HepG2 (cell line): ENCODE measurements at regions not wholly inside any gene's neighbourhood (a gene's known extent, or its start where the extent isn't known, plus 50 kb on each side); places are given as distances from the start of the nearest gene placed in this dataset.

Experiments used
- ATAC-seq: fragments of 200-7000 bp; cut with Tn5 transposase; 3 replicates; pipeline ENCODE4 v1.9.1; 2020; ENCODE audit warnings: mild to moderate bottlenecking, moderate library complexity
- BruUV-seq: library from RNA; stranded (reverse); fragments of 400-500 nt; replicated peaks from 2 replicates; lab custom pipeline; 2021; lab: Mats Ljungman, UMichigan
- CTCF ChIA-PET: fragments of 300-600 bp; formaldehyde crosslinking; extraction: SDS; loops from one replicate; lab custom pipeline; 2021; ENCODE audit warnings: low total read pairs, inconsistent platforms, low intra/inter-chr PET ratio; lab: Yijun Ruan, JAX
- POLR2A ChIA-PET: fragments of 350-600 bp; sonication (Branson Sonifier 250); formaldehyde crosslinking; loops from one replicate; lab custom pipeline; 2020; ENCODE audit warnings: antibody characterized with exemption, inconsistent platforms; lab: Yijun Ruan, JAX
- DNase-seq: peaks from one replicate; pipeline ENCODE4 v3.0.0-alpha.2; 2015; ENCODE audit warnings: low spot score
- FAIRE-seq: peaks from 3 replicates; lab custom pipeline; 2011; peaks lifted over from hg19 to GRCh38; lab: Jason Lieb, UNC
- H2AFZ ChIP-seq: one replicate; pipeline ENCODE4 v1.6.1; 2011; ENCODE audit warnings: low read length, inconsistent platforms
- H3K27ac ChIP-seq: fragments of 300-600 bp; 3 replicates; pipeline ENCODE4 v1.8.0; 2011; ENCODE audit warnings: mixed run types, mild to moderate bottlenecking, mixed read lengths, low read length, inconsistent platforms; ENCODE audit not compliant: insufficient read depth; ENCODE audit errors: extremely low read length
- H3K27me3 ChIP-seq, 2 experiments: fragments of 200-600 bp in 1 of 2; 2 replicates in 1 of 2; 3 replicates in 1 of 2; pipeline versions ENCODE4 v1.6.0 to v1.8.0; 2011; ENCODE audit warnings: low read length in 2 of 2, mild to moderate bottlenecking in 2 of 2, moderate library complexity in 2 of 2, inconsistent platforms in 1 of 2; ENCODE audit not compliant: insufficient read depth in 2 of 2, control insufficient read depth in 1 of 2
- H3K36me3 ChIP-seq, 2 experiments: fragments of 200-600 bp in 1 of 2; replicated peaks in 1 of 2; 2 replicates in 1 of 2; 3 replicates in 1 of 2; pipeline versions ENCODE4 v1.5.1 to v1.8.0; 2011; ENCODE audit warnings: low read length in 2 of 2, inconsistent platforms in 1 of 2; ENCODE audit not compliant: insufficient read depth in 2 of 2, control insufficient read depth in 1 of 2
- H3K4me1 ChIP-seq: 2 replicates; pipeline ENCODE4 v1.5.1; 2012; ENCODE audit warnings: low read length, inconsistent platforms; ENCODE audit not compliant: insufficient read depth
- H3K4me2 ChIP-seq: 2 replicates; pipeline ENCODE4 v1.6.0; 2011; ENCODE audit warnings: low read depth, low read length, inconsistent platforms
- H3K4me3 ChIP-seq, 3 experiments: fragments of 200-600 bp in 1 of 3; sonication (generic), shearing (Covaris generic) in 1 of 3; replicated peaks in 1 of 3; 2 replicates each; pipeline ENCODE4 v1.5.1; 2011 to 2016; ENCODE audit warnings: low read length in 3 of 3, inconsistent platforms in 2 of 3, low read depth in 2 of 3, mild to moderate bottlenecking in 2 of 3, control low read depth in 1 of 3, mixed read lengths in 1 of 3; ENCODE audit not compliant: insufficient read depth in 1 of 3
- H3K79me2 ChIP-seq: one replicate; pipeline ENCODE4 v1.6.1; 2011; ENCODE audit warnings: low read length, inconsistent platforms; ENCODE audit not compliant: insufficient read depth
- H3K9ac ChIP-seq: 2 replicates; pipeline ENCODE4 v1.6.0; 2011; ENCODE audit warnings: mild to moderate bottlenecking, low read depth, low read length, inconsistent platforms; ENCODE audit not compliant: insufficient read depth
- H3K9me3 ChIP-seq: 2 replicates; pipeline ENCODE4 v1.5.1; 2012; ENCODE audit warnings: mild to moderate bottlenecking, low read length
- H4K20me1 ChIP-seq: 2 replicates; pipeline ENCODE4 v1.6.0; 2011; ENCODE audit warnings: inconsistent platforms, mild to moderate bottlenecking, low read length, moderate library complexity; ENCODE audit not compliant: insufficient read depth
- AHR ChIP-seq: IDR thresholded peaks from 2 replicates; pipeline ENCODE4 v1.6.1; 2018; ENCODE audit warnings: missing genetic modification reagents, missing compliant biosample characterization
- ISX ChIP-seq: sonication (generic); formaldehyde crosslinking; conservative IDR thresholded peaks from 2 replicates; pipeline ENCODE4 v1.5.0; 2020; ENCODE audit warnings: missing genetic modification reagents
- SAP130 ChIP-seq: IDR thresholded peaks from 2 replicates; pipeline ENCODE4 v1.6.1; 2016; ENCODE audit warnings: low read depth
- SMYD3 ChIP-seq: sonication (generic); formaldehyde crosslinking; IDR thresholded peaks from 2 replicates; pipeline ENCODE4 v1.8.1; 2023; ENCODE audit warnings: mild to moderate bottlenecking, missing genetic modification reagents
- ZFP1 ChIP-seq: IDR thresholded peaks from 2 replicates; pipeline ENCODE4 v1.6.1; 2016
- ZKSCAN1 ChIP-seq: fragments of 150-350 bp; IDR thresholded peaks from 2 replicates; pipeline ENCODE4 v1.6.1; 2014; ENCODE audit warnings: low read length
- ZNF205 ChIP-seq: IDR thresholded peaks from 2 replicates; pipeline ENCODE4 v1.6.1; 2018; ENCODE audit warnings: missing biosample characterization, missing genetic modification reagents
- ZNF501 ChIP-seq: sonication (generic); formaldehyde crosslinking; IDR thresholded peaks from 2 replicates; pipeline ENCODE4 v1.5.1; 2020; ENCODE audit warnings: mild to moderate bottlenecking, moderate library complexity, missing genetic modification reagents
- ZNF543 ChIP-seq: sonication (generic); formaldehyde crosslinking; IDR thresholded peaks from 2 replicates; pipeline ENCODE4 v1.4.0; 2020; ENCODE audit warnings: mild to moderate bottlenecking, missing genetic modification reagents
- ZSCAN29 ChIP-seq: sonication (generic); formaldehyde crosslinking; conservative IDR thresholded peaks from 2 replicates; pipeline ENCODE4 v1.4.0; 2020; ENCODE audit warnings: mild to moderate bottlenecking, missing genetic modification reagents
- in situ Hi-C: cut with HindIII; loops from 2 replicates; pipeline ENCODE4 v1.10.0; 2017; ENCODE audit warnings: low pct_unique_long_range_greater_than_20kb; ENCODE audit not compliant: extremely low pct_ligation_motif_present
- intact Hi-C: fragments of 100-400 bp; cut with micrococcal nuclease; formaldehyde crosslinking; loops from one replicate; pipeline ENCODE4 v1.10.0; 2022; ENCODE audit not compliant: unreplicated experiment
- TF ChIP-seq, protein P1 (sequence below): sonication (generic); formaldehyde crosslinking; IDR thresholded peaks from 2 replicates; pipeline ENCODE4 v1.4.0; 2020; ENCODE audit warnings: missing genetic modification reagents, mild to moderate bottlenecking, borderline replicate concordance
- TF ChIP-seq, protein P2 (sequence below): sonication (generic); formaldehyde crosslinking; conservative IDR thresholded peaks from 2 replicates; pipeline ENCODE4 v1.4.0; 2020; ENCODE audit warnings: missing genetic modification reagents

DNA sequence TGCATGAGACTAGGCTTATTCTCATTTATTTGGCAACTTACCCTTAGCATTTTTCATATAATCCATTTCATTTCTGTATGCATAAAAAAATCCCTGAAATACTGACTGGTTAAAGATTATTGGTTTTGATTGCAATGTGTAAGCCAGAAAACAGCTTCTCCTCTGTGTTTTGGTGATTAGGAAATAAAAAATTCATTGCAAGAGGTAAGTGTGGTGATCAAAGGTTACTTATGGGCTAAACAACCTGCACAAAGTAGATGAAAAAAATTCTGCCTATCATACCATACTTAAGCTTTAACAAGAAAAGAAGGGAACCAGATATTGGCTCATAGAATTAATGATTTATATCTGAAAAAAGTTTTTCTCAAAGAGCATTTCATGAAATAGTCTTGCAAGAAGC, 64.0 kb upstream of the TMEM168 start:
- no peaks in the 10 kb centered on the region; a peak in 1 of 5 replicates for H3K36me3 ChIP-seq
- ChIA-PET CTCF (no interaction called here), POLR2A (interaction anchor here (1.1 kb wide), 1 partner anchor 86 kb away, joined by 5 read pairs; a partner anchor contains a TSS)
- no TSS peak for BruUV-seq
- no peak overlapping the region for H3K4me2 ChIP-seq
- in situ Hi-C loops = no loop called here
- no peaks in the 10 kb centered on the region for H3K79me2 ChIP-seq
- no peak overlapping the region for H3K27ac ChIP-seq
- H3K27me3 ChIP-seq = no peaks in the 10 kb centered on the region
- no peak for TF ChIP-seq AHR
- TF ChIP-seq ZSCAN29 (CRISPR knock-in tag) = no peak
- TF ChIP-seq ISX (CRISPR knock-in tag) = no peak
- TF ChIP-seq, protein P1, sequence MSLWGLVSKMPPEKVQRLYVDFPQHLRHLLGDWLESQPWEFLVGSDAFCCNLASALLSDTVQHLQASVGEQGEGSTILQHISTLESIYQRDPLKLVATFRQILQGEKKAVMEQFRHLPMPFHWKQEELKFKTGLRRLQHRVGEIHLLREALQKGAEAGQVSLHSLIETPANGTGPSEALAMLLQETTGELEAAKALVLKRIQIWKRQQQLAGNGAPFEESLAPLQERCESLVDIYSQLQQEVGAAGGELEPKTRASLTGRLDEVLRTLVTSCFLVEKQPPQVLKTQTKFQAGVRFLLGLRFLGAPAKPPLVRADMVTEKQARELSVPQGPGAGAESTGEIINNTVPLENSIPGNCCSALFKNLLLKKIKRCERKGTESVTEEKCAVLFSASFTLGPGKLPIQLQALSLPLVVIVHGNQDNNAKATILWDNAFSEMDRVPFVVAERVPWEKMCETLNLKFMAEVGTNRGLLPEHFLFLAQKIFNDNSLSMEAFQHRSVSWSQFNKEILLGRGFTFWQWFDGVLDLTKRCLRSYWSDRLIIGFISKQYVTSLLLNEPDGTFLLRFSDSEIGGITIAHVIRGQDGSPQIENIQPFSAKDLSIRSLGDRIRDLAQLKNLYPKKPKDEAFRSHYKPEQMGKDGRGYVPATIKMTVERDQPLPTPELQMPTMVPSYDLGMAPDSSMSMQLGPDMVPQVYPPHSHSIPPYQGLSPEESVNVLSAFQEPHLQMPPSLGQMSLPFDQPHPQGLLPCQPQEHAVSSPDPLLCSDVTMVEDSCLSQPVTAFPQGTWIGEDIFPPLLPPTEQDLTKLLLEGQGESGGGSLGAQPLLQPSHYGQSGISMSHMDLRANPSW (CRISPR knock-in tag) = no peak
- TF ChIP-seq ZNF205 (CRISPR knock-in tag) = no peak
- TF ChIP-seq ZFP1 (CRISPR knock-in tag) = no peak
- TF ChIP-seq ZNF501 (CRISPR knock-in tag) = no peak
- TF ChIP-seq ZKSCAN1 = no peak
- no peak for TF ChIP-seq SAP130 (CRISPR knock-in tag)
- TF ChIP-seq SMYD3 = no peak
- TF ChIP-seq, protein P2, sequence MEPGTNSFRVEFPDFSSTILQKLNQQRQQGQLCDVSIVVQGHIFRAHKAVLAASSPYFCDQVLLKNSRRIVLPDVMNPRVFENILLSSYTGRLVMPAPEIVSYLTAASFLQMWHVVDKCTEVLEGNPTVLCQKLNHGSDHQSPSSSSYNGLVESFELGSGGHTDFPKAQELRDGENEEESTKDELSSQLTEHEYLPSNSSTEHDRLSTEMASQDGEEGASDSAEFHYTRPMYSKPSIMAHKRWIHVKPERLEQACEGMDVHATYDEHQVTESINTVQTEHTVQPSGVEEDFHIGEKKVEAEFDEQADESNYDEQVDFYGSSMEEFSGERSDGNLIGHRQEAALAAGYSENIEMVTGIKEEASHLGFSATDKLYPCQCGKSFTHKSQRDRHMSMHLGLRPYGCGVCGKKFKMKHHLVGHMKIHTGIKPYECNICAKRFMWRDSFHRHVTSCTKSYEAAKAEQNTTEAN (CRISPR knock-in tag) = no peak
- no peak for TF ChIP-seq ZNF543
- no peaks in the 10 kb centered on the region for H3K4me1 ChIP-seq
- H2AFZ ChIP-seq = no peak overlapping the region
- intact Hi-C loops = no loop called here
- no peaks in the 10 kb centered on the region for H3K9me3 ChIP-seq
- H3K9ac ChIP-seq = no peak overlapping the region
- DNase-seq (no peak), FAIRE-seq (no peak), ATAC-seq (no peak)
- no peak overlapping the region for H3K4me3 ChIP-seq
- H4K20me1 ChIP-seq = no peaks in the 10 kb centered on the region
